SU-DHL-6 (cell line): ENCODE measurements at regions not wholly inside any gene's neighbourhood (a gene's known extent, or its start where the extent isn't known, plus 50 kb on each side); places are given as distances from the start of the nearest gene placed in this dataset.

Experiments
- H2AFZ ChIP-seq: fragments of 200-600 bp; sonication (generic); 2 replicates; pipeline ENCODE4 v1.6.1; 2014; ENCODE audit warnings: low read depth, mild to moderate bottlenecking, moderate library complexity, mixed read lengths, antibody characterized with exemption, low read length; ENCODE audit not compliant: severe bottlenecking
- H3F3A ChIP-seq: fragments of 200-600 bp; shearing (Covaris generic); 2 replicates; pipeline ENCODE4 v1.6.0; 2016; ENCODE audit warnings: antibody characterized with exemption, mild to moderate bottlenecking; ENCODE audit not compliant: insufficient read depth
- H3K27ac ChIP-seq: fragments of 200-600 bp; sonication (generic); 2 replicates; pipeline ENCODE4 v1.5.1; 2016; ENCODE audit warnings: low read depth, mild to moderate bottlenecking, low read length, moderate library complexity, mixed read lengths
- H3K27me3 ChIP-seq: fragments of 200-600 bp; sonication (generic), shearing (Covaris generic); 2 replicates; pipeline ENCODE4 v1.6.0; 2014; ENCODE audit warnings: mild to moderate bottlenecking, low read length
- H3K36me3 ChIP-seq: fragments of 200-600 bp; sonication (generic); 2 replicates; pipeline ENCODE4 v1.6.1; 2014; ENCODE audit warnings: mild to moderate bottlenecking, low read length, mixed read lengths
- H3K4me2 ChIP-seq: fragments of 300-600, 200-600 bp; shearing (Covaris generic), sonication (generic); 2 replicates; pipeline ENCODE4 v1.6.0; 2014; ENCODE audit warnings: low read length, low read depth, mild to moderate bottlenecking; ENCODE audit not compliant: poor library complexity, severe bottlenecking
- H3K4me3 ChIP-seq: fragments of 200-600 bp; sonication (generic); 2 replicates; pipeline ENCODE4 v1.5.1; 2014; ENCODE audit warnings: antibody characterized with exemption, low read length, mild to moderate bottlenecking, mixed read lengths; ENCODE audit not compliant: insufficient read depth, poor library complexity, severe bottlenecking
- H3K79me2 ChIP-seq: fragments of 200-600 bp; sonication (generic); 2 replicates; pipeline ENCODE4 v1.6.1; 2014; ENCODE audit warnings: mild to moderate bottlenecking, low read length, moderate library complexity; ENCODE audit not compliant: insufficient read depth
- H3K9ac ChIP-seq: fragments of 200-600 bp; sonication (generic); 2 replicates; pipeline ENCODE4 v1.7.0; 2014; ENCODE audit warnings: mild to moderate bottlenecking, low read length
- H3K9me2 ChIP-seq: fragments of 200-600 bp; sonication (generic); replicated peaks from 2 replicates; pipeline ENCODE4 v1.6.1; 2014; ENCODE audit warnings: low read length; ENCODE audit not compliant: insufficient read depth
- H3K9me3 ChIP-seq: fragments of 200-600 bp; sonication (generic); 2 replicates; pipeline ENCODE4 v1.6.1; 2014; ENCODE audit warnings: low read length, mixed read lengths; ENCODE audit not compliant: insufficient read depth
- H4K20me1 ChIP-seq: fragments of 200-600 bp; sonication (generic); 2 replicates; pipeline ENCODE4 v1.6.1; 2014; ENCODE audit warnings: low read depth, mild to moderate bottlenecking, antibody characterized with exemption, low read length, moderate library complexity, mixed read lengths
- CTCF ChIP-seq: fragments of 200-600 bp; sonication (generic); IDR thresholded peaks from one replicate; pipeline ENCODE4 v1.5.1; 2017; ENCODE audit warnings: antibody characterized with exemption, mild to moderate bottlenecking, low read length, moderate library complexity; ENCODE audit not compliant: insufficient read depth, poor library complexity, severe bottlenecking
- EZH2phosphoT487 ChIP-seq: fragments of 200-600 bp; sonication (generic), shearing (Covaris generic); conservative IDR thresholded peaks from 2 replicates; pipeline ENCODE4 v1.6.1; 2018; ENCODE audit warnings: mild to moderate bottlenecking, antibody characterized with exemption, low read length, moderate library complexity, mixed read lengths

GRCh38 chr1:10916311-10916710, 96.1 kb upstream of the TARDBP start:
- Histone ChIP-seq H3K9me2 (no peaks in the 10 kb centered on the region), H3K36me3 (no peaks in the 10 kb centered on the region), H2AFZ (no peak overlapping the region), H3K27me3 (no peaks in the 10 kb centered on the region), H3K79me2 (no peaks in the 10 kb centered on the region), H3K4me3 (no peak overlapping the region), H3K4me2 (no peak overlapping the region), H3K27ac (no peak overlapping the region), H3K9me3 (no peaks in the 10 kb centered on the region), H3F3A (no peaks in the 10 kb centered on the region), H4K20me1 (no peaks in the 10 kb centered on the region), H3K9ac (no peak overlapping the region)
- TF ChIP-seq EZH2phosphoT487: no peak
- no peak for TF ChIP-seq CTCF

- Histone ChIP-seq H3K4me2 (no peak overlapping the region), H3K27me3 (no peaks in the 10 kb centered on the region), H3K9me2 (no peaks in the 10 kb centered on the region), H3K4me3 (no peak overlapping the region), H3K36me3 (no peaks in the 10 kb centered on the region), H3K9ac (no peak overlapping the region), H4K20me1 (no peaks in the 10 kb centered on the region), H3K9me3 (no peaks in the 10 kb centered on the region), H3K79me2 (no peaks in the 10 kb centered on the region), H2AFZ (no peak overlapping the region), H3F3A (no peaks in the 10 kb centered on the region), H3K27ac (no peak overlapping the region)
- no peak for TF ChIP-seq EZH2phosphoT487
- TF ChIP-seq CTCF: no peak
Observed at GRCh38 chr1:10916991-10917390, 95.5 kb upstream of the TARDBP start.

GRCh38 chr1:10917513-10918454, 94.7 kb upstream of the TARDBP start:
- no peak overlapping the region for H3K4me3 ChIP-seq

More at GRCh38 chr1:10917513-10918454, 94.7 kb upstream of the TARDBP start:
- Histone ChIP-seq H3K4me2 (no peak overlapping the region), H3K9me2 (no peaks in the 10 kb centered on the region), H4K20me1 (no peaks in the 10 kb centered on the region), H3K27me3 (no peaks in the 10 kb centered on the region), H3K79me2 (no peaks in the 10 kb centered on the region), H2AFZ (no peak overlapping the region), H3K9ac (no peak overlapping the region), H3K27ac (no peak overlapping the region), H3K36me3 (no peaks in the 10 kb centered on the region), H3F3A (no peaks in the 10 kb centered on the region), H3K9me3 (no peaks in the 10 kb centered on the region)
- TF ChIP-seq EZH2phosphoT487 (no peak), CTCF (no peak)
